Ishikawa (cell line): ENCODE measurements at regions not wholly inside any gene's neighbourhood (a gene's known extent, or its start where the extent isn't known, plus 50 kb on each side); places are given as distances from the start of the nearest gene placed in this dataset.

Source experiments
- CEBPB ChIP-seq: IDR thresholded peaks from 2 replicates; pipeline ENCODE4 v1.6.1; 2012
- CREB1 ChIP-seq: IDR thresholded peaks from 2 replicates; pipeline ENCODE4 v1.6.1; 2012; ENCODE audit warnings: low read depth
- EGR1 ChIP-seq: IDR thresholded peaks from 2 replicates; pipeline ENCODE4 v1.6.1; 2012
- EP300 ChIP-seq: IDR thresholded peaks from 2 replicates; pipeline ENCODE4 v1.6.1; 2012; ENCODE audit warnings: borderline replicate concordance
- FOXM1 ChIP-seq: IDR thresholded peaks from 2 replicates; pipeline ENCODE4 v1.6.1; 2012; ENCODE audit warnings: low read depth, borderline replicate concordance
- MAX ChIP-seq: IDR thresholded peaks from 2 replicates; pipeline ENCODE4 v1.6.1; 2012
- NFIC ChIP-seq: IDR thresholded peaks from 2 replicates; pipeline ENCODE4 v1.6.1; 2012
- RAD21 ChIP-seq: IDR thresholded peaks from 2 replicates; pipeline ENCODE4 v1.6.1; 2012; ENCODE audit warnings: low read depth
- TAF1 ChIP-seq: IDR thresholded peaks from 2 replicates; pipeline ENCODE4 v1.6.1; 2012; ENCODE audit warnings: low read depth, mild to moderate bottlenecking
- TCF12 ChIP-seq: IDR thresholded peaks from 2 replicates; pipeline ENCODE4 v1.6.1; 2012; ENCODE audit warnings: low read depth
- TEAD4 ChIP-seq: IDR thresholded peaks from 2 replicates; pipeline ENCODE4 v1.6.1; 2012
- USF1 ChIP-seq: IDR thresholded peaks from 2 replicates; pipeline ENCODE4 v1.6.1; 2012
- YY1 ChIP-seq: IDR thresholded peaks from 2 replicates; pipeline ENCODE4 v1.6.1; 2012; ENCODE audit warnings: low read depth
- ZBTB7A ChIP-seq: IDR thresholded peaks from 2 replicates; pipeline ENCODE4 v1.6.1; 2012; ENCODE audit warnings: low read depth
- TF ChIP-seq, protein P1 (sequence below): IDR thresholded peaks from 2 replicates; pipeline ENCODE4 v1.6.1; 2012; ENCODE audit warnings: low read depth, mild to moderate bottlenecking

- TF ChIP-seq RAD21 (no peak), NFIC (no peak), USF1 (no peak), TCF12 (no peak), CEBPB (no peak), TAF1 (no peak), TEAD4 (no peak), YY1 (no peak), ZBTB7A (no peak), EGR1 (no peak), FOXM1 (no peak), MAX (no peak)
- TF ChIP-seq, protein P1, sequence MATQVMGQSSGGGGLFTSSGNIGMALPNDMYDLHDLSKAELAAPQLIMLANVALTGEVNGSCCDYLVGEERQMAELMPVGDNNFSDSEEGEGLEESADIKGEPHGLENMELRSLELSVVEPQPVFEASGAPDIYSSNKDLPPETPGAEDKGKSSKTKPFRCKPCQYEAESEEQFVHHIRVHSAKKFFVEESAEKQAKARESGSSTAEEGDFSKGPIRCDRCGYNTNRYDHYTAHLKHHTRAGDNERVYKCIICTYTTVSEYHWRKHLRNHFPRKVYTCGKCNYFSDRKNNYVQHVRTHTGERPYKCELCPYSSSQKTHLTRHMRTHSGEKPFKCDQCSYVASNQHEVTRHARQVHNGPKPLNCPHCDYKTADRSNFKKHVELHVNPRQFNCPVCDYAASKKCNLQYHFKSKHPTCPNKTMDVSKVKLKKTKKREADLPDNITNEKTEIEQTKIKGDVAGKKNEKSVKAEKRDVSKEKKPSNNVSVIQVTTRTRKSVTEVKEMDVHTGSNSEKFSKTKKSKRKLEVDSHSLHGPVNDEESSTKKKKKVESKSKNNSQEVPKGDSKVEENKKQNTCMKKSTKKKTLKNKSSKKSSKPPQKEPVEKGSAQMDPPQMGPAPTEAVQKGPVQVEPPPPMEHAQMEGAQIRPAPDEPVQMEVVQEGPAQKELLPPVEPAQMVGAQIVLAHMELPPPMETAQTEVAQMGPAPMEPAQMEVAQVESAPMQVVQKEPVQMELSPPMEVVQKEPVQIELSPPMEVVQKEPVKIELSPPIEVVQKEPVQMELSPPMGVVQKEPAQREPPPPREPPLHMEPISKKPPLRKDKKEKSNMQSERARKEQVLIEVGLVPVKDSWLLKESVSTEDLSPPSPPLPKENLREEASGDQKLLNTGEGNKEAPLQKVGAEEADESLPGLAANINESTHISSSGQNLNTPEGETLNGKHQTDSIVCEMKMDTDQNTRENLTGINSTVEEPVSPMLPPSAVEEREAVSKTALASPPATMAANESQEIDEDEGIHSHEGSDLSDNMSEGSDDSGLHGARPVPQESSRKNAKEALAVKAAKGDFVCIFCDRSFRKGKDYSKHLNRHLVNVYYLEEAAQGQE: no peak
These were observed 205.7 kb downstream of the CYP26B1 start for GRCh38 chr2:71941726-71942525.

DNA sequence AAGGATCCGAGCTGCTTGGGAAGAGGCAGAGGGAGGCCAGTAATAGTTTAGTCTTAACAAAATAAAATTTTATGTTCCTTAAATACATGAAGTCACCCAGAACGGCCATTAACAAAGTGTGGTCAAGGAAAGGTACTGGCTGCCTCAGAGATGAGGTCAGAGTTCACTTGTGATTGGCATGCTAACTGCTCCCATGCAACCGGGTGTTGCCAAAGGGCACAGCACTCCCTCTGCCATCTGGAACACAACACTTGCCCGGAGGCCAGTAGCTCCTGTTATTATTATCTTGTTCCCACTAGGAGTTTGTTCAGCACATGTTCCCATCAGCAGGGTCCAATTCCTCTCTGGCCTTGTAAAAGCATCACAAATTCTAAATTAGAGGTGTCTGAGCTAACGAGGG, 207.0 kb downstream of the CYP26B1 start:
- TF ChIP-seq YY1: no peak
- no peak for TF ChIP-seq TAF1
- TF ChIP-seq ZBTB7A: no peak
- TF ChIP-seq TEAD4: no peak
- no peak for TF ChIP-seq NFIC
- TF ChIP-seq CREB1: no peak
- no peak for TF ChIP-seq TCF12
- no peak for TF ChIP-seq USF1
- no peak for TF ChIP-seq MAX
- TF ChIP-seq CEBPB: no peak
- TF ChIP-seq EGR1: no peak
- TF ChIP-seq, protein P1: no peak
- no peak for TF ChIP-seq EP300
- no peak for TF ChIP-seq RAD21
- TF ChIP-seq FOXM1: no peak

- TF ChIP-seq, protein P1: no peak
- TF ChIP-seq RAD21 (no peak), EGR1 (no peak), CREB1 (no peak), YY1 (no peak), TEAD4 (no peak), FOXM1 (no peak), CEBPB (no peak), TCF12 (no peak), EP300 (no peak), NFIC (no peak), USF1 (no peak), MAX (no peak), TAF1 (no peak), ZBTB7A (no peak)
These were observed 207.8 kb downstream of the CYP26B1 start for GRCh38 chr2:71939588-71940535.
